22Rv1 (cell line): ENCODE measurements at regions not wholly inside any gene's neighbourhood (a gene's known extent, or its start where the extent isn't known, plus 50 kb on each side); places are given as distances from the start of the nearest gene placed in this dataset.

Source experiments
- H3K27ac ChIP-seq: fragments of 450-650 bp; 2 replicates; pipeline ENCODE4 v1.5.1; 2017
- ZFX ChIP-seq: fragments of 450-650 bp; IDR thresholded peaks from 2 replicates; pipeline ENCODE4 v1.6.1; 2017; ENCODE audit warnings: antibody characterized with exemption, borderline replicate concordance
- TF ChIP-seq, protein P1 (sequence below): fragments of 450-650 bp; IDR thresholded peaks from 2 replicates; pipeline ENCODE4 v1.5.1; 2017; ENCODE audit warnings: mild to moderate bottlenecking

DNA sequence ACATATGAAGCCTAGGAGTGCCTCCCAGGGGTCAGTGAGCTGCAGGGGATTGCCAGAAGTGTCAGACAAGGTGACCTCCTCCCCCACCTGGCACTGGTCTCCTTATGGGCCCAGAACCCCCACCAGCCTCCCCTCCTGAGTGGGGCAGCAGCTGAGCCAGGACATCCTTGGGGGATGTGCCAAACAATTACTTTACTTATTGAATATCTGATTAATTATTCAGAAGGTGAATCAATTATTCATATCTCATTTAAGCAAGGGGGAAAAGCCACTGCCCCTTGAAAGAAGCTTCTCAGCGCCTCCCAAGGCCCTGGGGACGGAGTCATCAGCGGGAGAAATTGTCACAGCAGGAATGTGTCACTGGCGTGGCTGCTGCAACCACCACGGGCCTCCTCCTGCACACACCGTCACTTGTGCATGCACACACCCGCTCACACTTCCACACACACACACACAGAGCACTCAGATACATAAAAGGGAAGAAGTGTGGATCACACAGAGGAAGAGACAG, 123.4 kb upstream of the MAFB start:
- no peak for TF ChIP-seq ZFX
- TF ChIP-seq, protein P1, sequence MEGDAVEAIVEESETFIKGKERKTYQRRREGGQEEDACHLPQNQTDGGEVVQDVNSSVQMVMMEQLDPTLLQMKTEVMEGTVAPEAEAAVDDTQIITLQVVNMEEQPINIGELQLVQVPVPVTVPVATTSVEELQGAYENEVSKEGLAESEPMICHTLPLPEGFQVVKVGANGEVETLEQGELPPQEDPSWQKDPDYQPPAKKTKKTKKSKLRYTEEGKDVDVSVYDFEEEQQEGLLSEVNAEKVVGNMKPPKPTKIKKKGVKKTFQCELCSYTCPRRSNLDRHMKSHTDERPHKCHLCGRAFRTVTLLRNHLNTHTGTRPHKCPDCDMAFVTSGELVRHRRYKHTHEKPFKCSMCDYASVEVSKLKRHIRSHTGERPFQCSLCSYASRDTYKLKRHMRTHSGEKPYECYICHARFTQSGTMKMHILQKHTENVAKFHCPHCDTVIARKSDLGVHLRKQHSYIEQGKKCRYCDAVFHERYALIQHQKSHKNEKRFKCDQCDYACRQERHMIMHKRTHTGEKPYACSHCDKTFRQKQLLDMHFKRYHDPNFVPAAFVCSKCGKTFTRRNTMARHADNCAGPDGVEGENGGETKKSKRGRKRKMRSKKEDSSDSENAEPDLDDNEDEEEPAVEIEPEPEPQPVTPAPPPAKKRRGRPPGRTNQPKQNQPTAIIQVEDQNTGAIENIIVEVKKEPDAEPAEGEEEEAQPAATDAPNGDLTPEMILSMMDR: no peak

GRCh38 chr20:40813029-40813431, 124.0 kb upstream of the MAFB start:
- no peak overlapping the region for H3K27ac ChIP-seq
- TF ChIP-seq ZFX: no peak
- TF ChIP-seq, protein P1: no peak

More for the DNA sequence above, 123.4 kb upstream of the MAFB start:
- no peak overlapping the region for H3K27ac ChIP-seq

GRCh38 chr20:40813708-40814630, 124.9 kb upstream of the MAFB start:
- no peak overlapping the region for H3K27ac ChIP-seq
- TF ChIP-seq, protein P1: no peak
- no peak for TF ChIP-seq ZFX

DNA sequence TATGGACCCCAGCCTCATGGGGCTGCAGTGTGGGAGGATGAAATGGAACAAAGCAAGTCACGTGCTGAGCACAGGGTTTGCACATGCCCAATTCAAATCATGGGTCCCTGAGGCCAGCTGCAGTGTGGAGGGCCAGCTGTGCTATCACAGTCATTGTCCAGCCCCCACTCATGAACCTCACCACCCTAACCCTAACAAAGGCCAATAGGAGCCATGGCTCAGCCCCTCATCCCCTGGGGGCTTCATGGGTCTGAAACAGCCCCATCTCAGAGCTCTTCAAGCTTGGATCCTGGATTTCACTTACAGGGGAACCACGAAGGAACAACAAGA, 125.6 kb upstream of the MAFB start:
- TF ChIP-seq, protein P1: no peak
- no peak for TF ChIP-seq ZFX

GRCh38 chr20:40815156-40816038, 126.4 kb upstream of the MAFB start:
- H3K27ac ChIP-seq: no peak overlapping the region
- TF ChIP-seq, protein P1: no peak
- no peak for TF ChIP-seq ZFX

More for the DNA sequence above, 125.6 kb upstream of the MAFB start:
- no peak overlapping the region for H3K27ac ChIP-seq

DNA sequence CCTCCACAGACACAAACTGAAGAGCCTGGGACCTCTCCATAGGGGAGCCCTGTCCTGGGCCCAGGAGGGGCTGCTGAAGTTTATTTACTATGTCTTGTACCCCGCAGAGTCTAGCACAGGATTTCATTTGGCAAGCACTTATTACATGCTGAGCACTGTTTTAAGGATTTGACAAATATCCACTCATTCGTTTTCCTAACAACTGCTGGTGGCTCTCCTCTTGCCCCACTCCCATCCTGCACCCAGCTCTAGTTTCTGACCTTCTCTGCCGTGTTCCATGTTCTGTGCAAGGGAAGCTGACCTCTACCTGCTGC, 127.0 kb upstream of the MAFB start:
- no peak overlapping the region for H3K27ac ChIP-seq
- TF ChIP-seq ZFX: no peak
- TF ChIP-seq, protein P1: no peak
